Kidney capillary endothelial cell (primary cell): ENCODE measurements at regions not wholly inside any gene's neighbourhood (a gene's known extent, or its start where the extent isn't known, plus 50 kb on each side); places are given as distances from the start of the nearest gene placed in this dataset.

ENCODE experiments used
- DNase-seq: peaks from one replicate; pipeline ENCODE4 v3.0.0-alpha.2; 2018; ENCODE audit warnings: low spot score

GRCh38 chr14:62280366-62280765 is 518.1 kb downstream of the SNAPC1 start:
- no peak for DNase-seq

- DNase-seq: no peak
These were observed 521.6 kb downstream of the SNAPC1 start for GRCh38 chr14:62283837-62284236.

- no peak for DNase-seq
These were observed 527.3 kb downstream of the SNAPC1 start for GRCh38 chr14:62289471-62289870.

GRCh38 chr14:62301080-62301479 is 538.9 kb downstream of the SNAPC1 start:
- DNase-seq: no peak

- DNase-seq: no peak
These were observed 539.7 kb downstream of the SNAPC1 start for GRCh38 chr14:62301911-62302310.

GRCh38 chr14:62303437-62303836 is 541.2 kb downstream of the SNAPC1 start:
- no peak for DNase-seq

GRCh38 chr14:62304257-62304656 is 542.0 kb downstream of the SNAPC1 start:
- no peak for DNase-seq

GRCh38 chr14:62307844-62308243 is 545.6 kb downstream of the SNAPC1 start:
- DNase-seq: no peak

GRCh38 chr14:62308316-62308715 is 546.1 kb downstream of the SNAPC1 start:
- DNase-seq: no peak

GRCh38 chr14:62308891-62309290 is 546.7 kb downstream of the SNAPC1 start:
- DNase-seq: peak; percentile 23

- no peak for DNase-seq
These were observed 551.0 kb downstream of the SNAPC1 start for GRCh38 chr14:62313212-62313611.

GRCh38 chr14:62314221-62314620 is 552.0 kb downstream of the SNAPC1 start:
- DNase-seq: no peak

GRCh38 chr14:62314871-62315270 is 552.7 kb downstream of the SNAPC1 start:
- DNase-seq: no peak

GRCh38 chr14:62315631-62316030 is 553.4 kb downstream of the SNAPC1 start:
- DNase-seq: no peak

GRCh38 chr14:62322216-62322615 is 560.0 kb downstream of the SNAPC1 start:
- DNase-seq: no peak

GRCh38 chr14:62329427-62329826 is 567.2 kb downstream of the SNAPC1 start:
- DNase-seq: no peak

GRCh38 chr14:62347562-62348011 is 585.4 kb downstream of the SNAPC1 start:
- no peak for DNase-seq

GRCh38 chr14:62357362-62357761 is 595.1 kb downstream of the SNAPC1 start:
- DNase-seq: no peak

- no peak for DNase-seq
These were observed 601.9 kb downstream of the SNAPC1 start for GRCh38 chr14:62364161-62364560.

GRCh38 chr14:62364800-62365280 is 602.6 kb downstream of the SNAPC1 start:
- no peak for DNase-seq

GRCh38 chr14:62369919-62370560 is 607.8 kb downstream of the SNAPC1 start:
- DNase-seq: no peak

GRCh38 chr14:62373944-62374343 is 611.7 kb downstream of the SNAPC1 start:
- no peak for DNase-seq

GRCh38 chr14:62378057-62378456 is 615.8 kb downstream of the SNAPC1 start:
- no peak for DNase-seq
